HCT116 (cell line): ENCODE measurements at regions not wholly inside any gene's neighbourhood (a gene's known extent, or its start where the extent isn't known, plus 50 kb on each side); places are given as distances from the start of the nearest gene placed in this dataset.

Experiments
- ATAC-seq: fragments of 200-7000 bp; cut with Tn5 transposase; 2 replicates; pipeline ENCODE4 v1.9.1; 2020; ENCODE audit warnings: mild to moderate bottlenecking, moderate library complexity
- BruUV-seq: library from RNA; stranded (reverse); fragments of 400-500 nt; replicated peaks from 2 replicates; lab custom pipeline; 2021; lab: Mats Ljungman, UMichigan
- CTCF ChIA-PET: fragments of 300-600 bp; sonication (Branson Sonifier 250); formaldehyde crosslinking; loops from one replicate; lab custom pipeline; 2021; ENCODE audit warnings: antibody characterized with exemption; lab: Charles Lee
- POLR2A ChIA-PET: fragments of 300-600, 350-600 bp; sonication (Branson Sonifier 250); formaldehyde crosslinking; loops from one replicate; lab custom pipeline; 2021; ENCODE audit warnings: antibody characterized with exemption; lab: Charles Lee
- RAD21 ChIA-PET, 2 experiments: fragments of 300-600 bp; sonication (Branson Sonifier 250); formaldehyde crosslinking; loops; one replicate each; lab custom pipeline; 2023; ENCODE audit warnings: low total read pairs in 2 of 2; ENCODE audit not compliant: uncharacterized antibody in 2 of 2, unreplicated experiment in 2 of 2, low non-redundant PET in 1 of 2; lab: Charles Lee
- DNase-seq: peaks from one replicate; pipeline ENCODE4 v3.0.0-alpha.2; 2010; ENCODE audit warnings: low read depth, low spot score
- H2AFZ ChIP-seq: fragments of 200-600 bp; shearing (Covaris generic), sonication (generic); 2 replicates; pipeline ENCODE4 v1.6.1; 2017; ENCODE audit warnings: low read depth, mixed run types, mixed read lengths, antibody characterized with exemption, low read length; ENCODE audit not compliant: poor library complexity, severe bottlenecking
- H3K27ac ChIP-seq: 2 replicates; pipeline ENCODE4 v1.5.1; 2012; ENCODE audit warnings: low read depth, low read length
- H3K27me3 ChIP-seq: fragments of 200-600 bp; sonication (generic); 2 replicates; pipeline ENCODE4 v1.6.1; 2016; ENCODE audit warnings: mixed run types, low read length, mixed read lengths; ENCODE audit not compliant: insufficient read depth
- H3K36me3 ChIP-seq, 2 experiments: fragments of 200-500 bp in 1 of 2; fragments of 200-600 bp in 1 of 2; sonication (Bioruptor generic) in 1 of 2; sonication (generic) in 1 of 2; 2 replicates each; pipeline versions ENCODE4 v1.5.1 to v1.6.1; 2014 to 2016; ENCODE audit warnings: low read length in 2 of 2, inconsistent platforms in 1 of 2, mixed read lengths in 1 of 2, mixed run types in 1 of 2; ENCODE audit not compliant: insufficient read depth in 2 of 2, control insufficient read depth in 1 of 2
- H3K4me1 ChIP-seq, 2 experiments: fragments of 200-600 bp in 1 of 2; sonication (generic) in 1 of 2; 2 replicates each; pipeline versions ENCODE4 v1.5.1 to v1.6.1; 2012 to 2017; ENCODE audit warnings: low read length in 2 of 2, inconsistent platforms in 1 of 2, mild to moderate bottlenecking in 1 of 2, mixed read lengths in 1 of 2, mixed run types in 1 of 2, moderate library complexity in 1 of 2; ENCODE audit not compliant: insufficient read depth in 2 of 2, control insufficient read depth in 1 of 2
- H3K4me2 ChIP-seq: fragments of 200-600 bp; sonication (generic); 2 replicates; pipeline ENCODE4 v1.6.1; 2017; ENCODE audit warnings: mixed run types, low read length, mixed read lengths
- H3K4me3 ChIP-seq, 2 experiments: fragments of 200-600 bp in 1 of 2; sonication (generic) in 1 of 2; replicated peaks in 1 of 2; 2 replicates each; pipeline ENCODE4 v1.5.1; 2011 to 2016; ENCODE audit warnings: low read length in 2 of 2, control low read depth in 1 of 2, low read depth in 1 of 2, mild to moderate bottlenecking in 1 of 2, mixed read lengths in 1 of 2, mixed run types in 1 of 2
- H3K79me2 ChIP-seq: fragments of 200-600 bp; sonication (generic); 2 replicates; pipeline ENCODE4 v1.6.1; 2017; ENCODE audit warnings: mild to moderate bottlenecking, mixed run types, low read length, moderate library complexity, mixed read lengths; ENCODE audit not compliant: insufficient read depth
- H3K9ac ChIP-seq: fragments of 200-600 bp; sonication (generic); 2 replicates; pipeline ENCODE4 v1.6.1; 2016; ENCODE audit warnings: low read length, mixed read lengths
- H3K9me2 ChIP-seq: fragments of 200-600 bp; sonication (generic), shearing (Covaris generic); 2 replicates; pipeline ENCODE4 v1.6.1; 2017; ENCODE audit warnings: mixed run types, mild to moderate bottlenecking, moderate library complexity; ENCODE audit not compliant: insufficient read depth
- H3K9me3 ChIP-seq, 2 experiments: fragments of 200-500 bp in 1 of 2; fragments of 200-600 bp in 1 of 2; sonication (Bioruptor generic) in 1 of 2; sonication (generic) in 1 of 2; 2 replicates each; pipeline ENCODE4 v1.6.1; 2014 to 2017; ENCODE audit warnings: low read length in 2 of 2, mixed read lengths in 2 of 2, inconsistent platforms in 1 of 2, low read depth in 1 of 2, mild to moderate bottlenecking in 1 of 2, mixed run types in 1 of 2, moderate library complexity in 1 of 2; ENCODE audit not compliant: control insufficient read depth in 1 of 2, insufficient read depth in 1 of 2
- H4K20me1 ChIP-seq: fragments of 200-600 bp; sonication (generic), shearing (Covaris generic); 2 replicates; pipeline ENCODE4 v1.6.1; 2017; ENCODE audit warnings: mixed run types, mild to moderate bottlenecking, moderate library complexity; ENCODE audit not compliant: insufficient read depth
- ATF3 ChIP-seq: IDR thresholded peaks from 2 replicates; pipeline ENCODE4 v1.6.1; 2012
- CEBPB ChIP-seq: IDR thresholded peaks from 2 replicates; pipeline ENCODE4 v1.6.1; 2012; ENCODE audit warnings: low read depth
- CTCF ChIP-seq, 3 experiments: fragments of 200-600 bp in 1 of 3; sonication (generic) in 1 of 3; IDR thresholded peaks in 2 of 3; conservative IDR thresholded peaks in 1 of 3; 2 replicates each; pipeline ENCODE4 v1.5.1; 2012 to 2017; ENCODE audit warnings: low read depth in 2 of 3, low read length in 2 of 3, antibody characterized with exemption in 1 of 3, borderline replicate concordance in 1 of 3, control low read depth in 1 of 3, mild to moderate bottlenecking in 1 of 3, mixed read lengths in 1 of 3, mixed run types in 1 of 3, moderate library complexity in 1 of 3; ENCODE audit not compliant: insufficient read depth in 1 of 3
- EZH2 ChIP-seq: fragments of 200-600 bp; sonication (generic); IDR thresholded peaks from 2 replicates; pipeline ENCODE4 v1.6.1; 2017; ENCODE audit warnings: antibody characterized with exemption, mixed run types
- FOSL1 ChIP-seq: IDR thresholded peaks from 2 replicates; pipeline ENCODE4 v1.6.1; 2012; ENCODE audit warnings: low read depth
- JUND ChIP-seq: IDR thresholded peaks from 2 replicates; pipeline ENCODE4 v1.6.1; 2012
- POLR2A ChIP-seq: IDR thresholded peaks from 2 replicates; pipeline ENCODE4 v1.7.0; 2011; ENCODE audit warnings: borderline replicate concordance; ENCODE audit not compliant: insufficient read depth, insufficient read length; ENCODE audit errors: extremely low read depth
- POLR2AphosphoS5 ChIP-seq: IDR thresholded peaks from 2 replicates; pipeline ENCODE4 v1.6.1; 2011; ENCODE audit warnings: mild to moderate bottlenecking, low read depth, low read length, moderate library complexity
- RAD21 ChIP-seq: IDR thresholded peaks from 2 replicates; pipeline ENCODE4 v1.6.1; 2012; ENCODE audit warnings: low read depth, mild to moderate bottlenecking
- SIN3A ChIP-seq: IDR thresholded peaks from 2 replicates; pipeline ENCODE4 v1.6.1; 2012; ENCODE audit warnings: low read depth
- SP1 ChIP-seq: IDR thresholded peaks from 2 replicates; pipeline ENCODE4 v1.6.1; 2012; ENCODE audit warnings: low read depth
- SRF ChIP-seq: IDR thresholded peaks from 2 replicates; pipeline ENCODE4 v1.6.1; 2012; ENCODE audit warnings: low read depth
- ZFX ChIP-seq: fragments of 450-650 bp; IDR thresholded peaks from 2 replicates; pipeline ENCODE4 v1.6.1; 2017
- ZNF274 ChIP-seq: fragments of 200-500 bp; sonication (Bioruptor generic); IDR thresholded peaks from 2 replicates; pipeline ENCODE4 v1.6.1; 2014; ENCODE audit warnings: mild to moderate bottlenecking, low read depth, low read length, inconsistent platforms
- intact Hi-C: fragments of 100-400 bp; cut with micrococcal nuclease; formaldehyde crosslinking; loops from 2 replicates; pipeline ENCODE4 v1.10.0; 2022
- TF ChIP-seq, protein P1 (sequence below): IDR thresholded peaks from 2 replicates; pipeline ENCODE4 v1.6.1; 2011; ENCODE audit warnings: mild to moderate bottlenecking, low read length, moderate library complexity; ENCODE audit not compliant: insufficient replicate concordance; ENCODE audit errors: extremely low read depth

- intact Hi-C loops, result no loop called here
- no peak for ATAC-seq
- Histone ChIP-seq H3K27me3 (no peaks in the 10 kb centered on the region), H3K9me3 (peaks cover 24 to 28% of the 10 kb centered on the region in 2 experiments; a peak in 2 of 4 replicates), H3K27ac (no peak overlapping the region), H4K20me1 (no peaks in the 10 kb centered on the region), H2AFZ (no peak overlapping the region), H3K4me3 (no peak overlapping the region), H3K9ac (no peak overlapping the region), H3K36me3 (no peaks in the 10 kb centered on the region), H3K4me2 (no peak overlapping the region), H3K4me1 (no peaks in the 10 kb centered on the region), H3K79me2 (no peaks in the 10 kb centered on the region), H3K9me2 (no peaks in the 10 kb centered on the region)
- ChIA-PET CTCF (no interaction called here), RAD21 (no interaction called here), POLR2A (no interaction called here)
- TF ChIP-seq ZFX (no peak), EZH2 (no peak), JUND (no peak), FOSL1 (no peak), SP1 (no peak), POLR2A (no peak), SRF (no peak), POLR2AphosphoS5 (no peak), ATF3 (no peak), ZNF274 (no peak), SIN3A (no peak), CTCF (IDR thresholded peaks at IDR 0.05 in 2 of 3, conservative IDR thresholded peaks at IDR 0.05 in 1 of 3; ENCODE audit: borderline replicate concordance in 1 of 3, insufficient read depth in 1 of 3, low read depth in 2 of 3, low read length in 2 of 3) (no peak), RAD21 (no peak), CEBPB (no peak)
- TF ChIP-seq, protein P1, sequence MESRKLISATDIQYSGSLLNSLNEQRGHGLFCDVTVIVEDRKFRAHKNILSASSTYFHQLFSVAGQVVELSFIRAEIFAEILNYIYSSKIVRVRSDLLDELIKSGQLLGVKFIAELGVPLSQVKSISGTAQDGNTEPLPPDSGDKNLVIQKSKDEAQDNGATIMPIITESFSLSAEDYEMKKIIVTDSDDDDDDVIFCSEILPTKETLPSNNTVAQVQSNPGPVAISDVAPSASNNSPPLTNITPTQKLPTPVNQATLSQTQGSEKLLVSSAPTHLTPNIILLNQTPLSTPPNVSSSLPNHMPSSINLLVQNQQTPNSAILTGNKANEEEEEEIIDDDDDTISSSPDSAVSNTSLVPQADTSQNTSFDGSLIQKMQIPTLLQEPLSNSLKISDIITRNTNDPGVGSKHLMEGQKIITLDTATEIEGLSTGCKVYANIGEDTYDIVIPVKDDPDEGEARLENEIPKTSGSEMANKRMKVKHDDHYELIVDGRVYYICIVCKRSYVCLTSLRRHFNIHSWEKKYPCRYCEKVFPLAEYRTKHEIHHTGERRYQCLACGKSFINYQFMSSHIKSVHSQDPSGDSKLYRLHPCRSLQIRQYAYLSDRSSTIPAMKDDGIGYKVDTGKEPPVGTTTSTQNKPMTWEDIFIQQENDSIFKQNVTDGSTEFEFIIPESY, result no peak
- no TSS peak for BruUV-seq
- DNase-seq, result no peak
These were observed 1296.5 kb downstream of the MRPL39 start for GRCh38 chr21:24310788-24311187.
